ENCODE measurements at regions not wholly inside any gene's neighbourhood (a gene's known extent, or its start where the extent isn't known, plus 50 kb on each side); places are given as distances from the start of the nearest gene placed in this dataset.

GRCh38 chr4:143083756-143084472 lies 100.8 kb upstream of the USP38 start:
- no peak for DNase-seq

GRCh38 chr4:143084566-143084965 lies 100.2 kb upstream of the USP38 start:
- DNase-seq: no peak

- DNase-seq: no peak
Measured at GRCh38 chr4:143085224-143085623, 99.5 kb upstream of the USP38 start.

- DNase-seq: no peak
Measured at GRCh38 chr4:143085659-143086058, 99.1 kb upstream of the USP38 start.

GRCh38 chr4:143089291-143089690 lies 95.4 kb upstream of the USP38 start:
- peak; percentile 12 for DNase-seq

- no peak for DNase-seq
Measured at GRCh38 chr4:143089847-143090246, 94.9 kb upstream of the USP38 start.

- DNase-seq: no peak
Measured at GRCh38 chr4:143091862-143092261, 92.9 kb upstream of the USP38 start.

GRCh38 chr4:143095447-143095846 lies 89.3 kb upstream of the USP38 start:
- no peak for DNase-seq

- DNase-seq: no peak
Measured at GRCh38 chr4:143097751-143098150, 87.0 kb upstream of the USP38 start.

- no peak for DNase-seq
Measured at GRCh38 chr4:143099693-143100092, 85.0 kb upstream of the USP38 start.

GRCh38 chr4:143109376-143109775 lies 75.3 kb upstream of the USP38 start:
- no peak for DNase-seq

- no peak for DNase-seq
Measured at GRCh38 chr4:143118663-143119062, 66.1 kb upstream of the USP38 start.

GRCh38 chr4:143127621-143128020 lies 57.1 kb upstream of the USP38 start:
- DNase-seq: no peak

- no peak for DNase-seq
Measured at GRCh38 chr4:143133977-143134376, 50.7 kb upstream of the USP38 start.

All from fibroblast of upper back skin (primary cell).